HG02798 (cell line): ENCODE measurements at regions not wholly inside any gene's neighbourhood (a gene's known extent, or its start where the extent isn't known, plus 50 kb on each side); places are given as distances from the start of the nearest gene placed in this dataset.
"Not testable (repeated sequence)": the region's sequence is repeated elsewhere in the genome, so short reads cannot be mapped to it uniquely, and the experiment has no call there.

Experiments used
- ATAC-seq: cut with Tn5 transposase; IDR thresholded peaks from one replicate; pipeline ENCODE4 v1.9.1; 2021; ENCODE audit warnings: mild to moderate bottlenecking; ENCODE audit not compliant: unreplicated experiment, poor library complexity

- no peak for ATAC-seq
These were observed 692.5 kb upstream of the MIR17HG start for GRCh38 chr13:90654970-90655369.

DNA sequence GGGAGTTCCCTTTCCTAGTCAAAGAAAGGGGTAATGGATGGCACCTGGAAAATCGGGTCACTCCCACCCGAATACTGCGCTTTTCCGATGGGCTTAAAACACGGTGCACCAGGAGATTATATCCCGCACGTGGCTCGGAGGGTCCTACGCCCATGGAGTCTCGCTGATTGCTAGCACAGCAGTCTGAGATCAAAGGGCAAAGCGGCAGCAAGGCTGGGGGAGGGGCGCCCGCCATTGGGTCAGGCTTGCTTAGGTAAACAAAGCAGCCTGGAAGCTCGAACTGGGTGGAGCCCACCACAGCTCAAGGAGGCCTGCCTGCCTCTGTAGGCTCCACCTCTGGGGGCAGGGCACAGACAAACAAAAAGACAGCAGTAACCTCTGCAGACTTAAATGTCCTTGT is 683.3 kb upstream of the MIR17HG start:
- ATAC-seq = not testable (repeated sequence)

GRCh38 chr13:90673746-90674145 is 673.7 kb upstream of the MIR17HG start:
- no peak for ATAC-seq

- ATAC-seq = no peak
These were observed 672.4 kb upstream of the MIR17HG start for GRCh38 chr13:90675129-90675528.

- no peak for ATAC-seq
These were observed 666.7 kb upstream of the MIR17HG start for GRCh38 chr13:90680826-90681225.

GRCh38 chr13:90683711-90684131 is 663.8 kb upstream of the MIR17HG start:
- no peak for ATAC-seq

DNA sequence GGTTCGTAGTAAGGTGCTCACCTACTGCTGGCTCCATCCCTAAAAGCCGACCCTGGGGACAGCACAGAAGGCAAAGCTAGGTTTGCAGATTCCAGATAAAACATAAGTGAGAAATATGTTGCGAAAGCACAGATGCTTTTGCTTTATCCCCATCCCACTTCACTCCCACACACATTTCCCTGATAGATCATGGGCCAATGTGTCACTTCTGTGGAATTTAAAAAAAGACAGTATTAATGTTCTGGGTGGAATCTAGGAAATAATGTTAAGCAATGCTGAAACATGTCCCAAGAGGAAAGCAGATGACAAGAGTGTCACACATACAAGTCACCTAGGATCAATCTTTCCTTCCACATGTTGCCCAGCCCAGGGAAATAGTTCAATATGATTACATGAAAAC is 661.0 kb upstream of the MIR17HG start:
- no peak for ATAC-seq

DNA sequence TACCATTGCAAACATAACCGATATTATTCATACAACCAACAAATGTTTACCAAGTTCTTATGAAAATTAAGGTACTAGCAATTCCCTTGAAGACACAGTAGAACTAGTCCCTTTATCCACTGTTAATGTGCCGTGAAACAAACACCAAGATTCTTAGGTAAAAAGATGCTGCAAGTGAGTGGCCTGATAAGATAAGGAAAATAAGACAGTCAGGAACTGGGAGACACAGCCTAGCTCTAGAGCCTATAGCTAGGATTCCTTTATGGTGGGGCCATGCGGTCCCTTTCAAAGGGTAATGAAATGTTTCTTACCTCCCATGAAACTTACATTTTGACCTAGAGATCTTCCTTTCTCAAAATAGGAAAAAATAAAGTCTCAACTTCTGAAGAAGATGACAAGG is 658.4 kb upstream of the MIR17HG start:
- no peak for ATAC-seq

- no peak for ATAC-seq
These were observed 656.9 kb upstream of the MIR17HG start for GRCh38 chr13:90690458-90691080.

- no peak for ATAC-seq
These were observed 651.2 kb upstream of the MIR17HG start for GRCh38 chr13:90696254-90696653.

DNA sequence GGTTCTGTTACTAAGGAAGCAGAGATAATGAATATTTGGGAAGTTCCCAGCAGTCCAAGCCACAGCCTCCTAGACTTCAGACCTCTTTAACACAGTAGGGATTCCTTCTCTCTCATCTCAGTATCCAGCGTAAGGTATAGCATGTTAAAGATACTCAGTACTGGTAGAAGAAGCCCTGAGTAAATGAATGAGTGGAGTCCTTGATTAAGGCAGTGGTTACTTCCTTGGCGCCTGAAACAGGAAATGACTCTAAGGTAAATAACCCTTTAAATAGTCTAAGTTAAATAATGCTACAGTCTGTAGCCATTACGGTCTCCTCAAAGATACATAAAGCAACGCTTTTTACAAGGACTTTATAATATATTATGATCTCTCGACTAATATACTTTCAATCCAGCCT is 650.8 kb upstream of the MIR17HG start:
- no peak for ATAC-seq

DNA sequence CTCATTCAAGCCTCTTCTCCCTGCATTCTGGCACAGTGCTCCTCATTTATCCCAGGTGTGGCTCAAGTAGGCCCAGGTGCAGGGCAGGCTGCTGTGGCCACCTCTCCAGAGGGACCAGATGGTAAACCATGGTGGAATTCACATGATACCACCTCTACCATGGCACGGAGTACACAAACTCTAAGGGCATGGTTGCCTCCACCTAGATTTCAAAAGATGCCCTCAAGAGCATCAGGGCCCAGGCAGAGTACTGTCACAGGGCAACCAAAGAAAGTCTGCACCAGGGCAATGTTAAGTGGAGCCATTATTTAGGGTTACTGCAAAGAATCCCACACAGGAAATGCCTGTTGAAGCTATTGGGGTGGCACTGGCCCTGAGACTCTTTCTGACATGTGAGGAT is 647.1 kb upstream of the MIR17HG start:
- ATAC-seq = no peak

DNA sequence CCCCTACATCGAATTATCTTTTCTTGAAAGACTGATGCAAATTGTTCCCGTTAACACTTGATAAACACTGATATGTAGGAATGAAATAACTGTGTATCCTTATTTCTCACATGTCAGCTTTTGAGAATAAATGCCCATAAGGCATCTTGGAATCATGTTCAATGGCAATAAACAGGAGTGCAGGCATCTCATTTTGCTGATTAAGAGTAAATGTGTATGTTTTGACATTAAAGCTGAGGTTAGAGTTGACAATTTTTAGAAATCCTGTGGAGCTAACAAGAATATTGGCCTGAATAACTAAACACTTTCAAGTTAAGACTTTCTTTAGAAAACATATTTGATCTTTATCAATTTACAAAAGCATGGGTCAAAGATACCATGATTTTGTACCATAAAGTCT is 646.2 kb upstream of the MIR17HG start:
- no peak for ATAC-seq

DNA sequence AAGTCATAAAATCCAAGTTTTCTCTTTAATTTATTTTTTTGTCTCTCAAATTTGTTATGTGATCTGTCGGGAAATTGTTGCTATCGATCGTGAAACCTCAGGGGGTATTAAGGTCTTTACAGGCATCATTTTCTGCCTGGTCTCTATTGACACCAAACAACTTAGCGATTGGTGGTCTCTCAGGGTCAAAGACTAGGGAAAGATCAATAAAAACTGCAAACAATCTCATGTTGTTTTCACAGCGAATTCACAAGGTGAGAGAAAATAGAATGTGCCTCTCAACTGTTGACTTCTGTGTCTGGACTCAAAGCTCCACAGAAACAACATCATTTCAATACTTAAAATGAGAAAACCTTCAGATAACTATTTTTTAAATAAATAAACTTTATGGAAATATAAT is 645.4 kb upstream of the MIR17HG start:
- no peak for ATAC-seq

GRCh38 chr13:90706631-90707030 is 640.9 kb upstream of the MIR17HG start:
- no peak for ATAC-seq

DNA sequence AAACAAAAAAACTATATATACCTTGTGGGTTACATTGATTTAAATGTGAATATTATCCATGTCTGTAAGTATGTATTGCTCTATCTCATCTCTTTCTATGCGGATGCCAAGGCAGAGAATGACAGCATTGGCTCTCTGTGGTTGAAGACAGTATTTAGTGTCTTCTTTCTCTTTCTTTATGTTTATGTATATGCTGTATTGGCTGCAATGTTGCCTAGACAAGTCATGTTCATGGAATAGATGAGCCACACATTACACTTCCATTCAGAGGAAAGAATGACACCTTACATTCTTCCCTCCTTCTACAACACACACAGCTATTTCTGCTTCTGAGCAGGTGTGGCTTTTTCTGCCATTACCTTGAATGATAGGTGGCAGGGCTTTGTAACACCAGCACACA is 639.4 kb upstream of the MIR17HG start:
- ATAC-seq = no peak

DNA sequence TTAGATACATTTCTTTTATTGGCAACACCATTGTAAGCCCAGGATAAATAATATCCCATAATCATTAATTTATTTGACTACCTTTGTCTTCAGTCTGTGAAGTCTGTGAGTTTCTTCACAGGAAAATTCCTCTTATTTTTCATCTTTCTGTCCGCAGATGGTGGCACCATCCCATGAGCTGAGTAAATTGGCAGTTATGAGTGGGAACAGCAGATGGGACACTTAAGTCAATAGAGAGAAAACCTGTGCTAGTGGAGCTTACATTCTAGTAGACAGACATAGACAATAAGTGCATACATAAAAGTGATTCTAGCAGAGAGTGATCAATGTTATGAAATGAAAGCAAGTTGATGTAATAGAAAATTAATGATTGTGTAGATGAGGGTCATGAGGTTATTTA is 638.2 kb upstream of the MIR17HG start:
- no peak for ATAC-seq

- no peak for ATAC-seq
These were observed 637.2 kb upstream of the MIR17HG start for GRCh38 chr13:90710164-90710759.

DNA sequence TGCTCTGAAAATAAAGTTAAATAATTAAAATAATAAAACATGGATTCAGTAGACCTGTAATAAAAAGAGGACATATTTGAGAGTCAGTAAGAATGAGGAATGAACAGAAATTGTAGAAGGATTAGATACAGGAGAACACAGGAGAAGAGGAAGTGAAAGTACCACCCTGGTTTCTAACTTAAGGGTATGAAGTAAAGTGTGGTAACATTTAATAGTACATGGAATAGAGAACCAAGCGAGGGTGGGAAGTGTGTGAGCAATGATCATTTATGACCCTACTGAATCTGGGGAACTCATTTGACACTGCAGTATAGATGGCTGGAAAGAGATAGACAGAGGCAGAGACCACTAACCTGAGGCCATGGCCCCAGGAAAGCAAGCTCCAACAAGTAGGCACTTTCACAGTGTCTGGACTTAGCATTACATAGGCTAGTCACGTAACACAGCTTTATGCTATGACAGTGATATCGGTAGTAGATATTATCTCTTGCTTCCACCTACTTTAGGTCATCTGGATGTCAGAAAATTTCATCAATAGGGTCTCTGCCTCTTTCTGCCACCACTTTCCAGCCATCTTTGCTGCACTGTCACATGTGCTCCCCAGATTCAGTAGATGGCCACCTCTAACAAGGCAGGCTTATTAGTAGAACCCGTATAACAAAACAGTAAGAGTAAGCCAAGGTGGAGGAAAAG is 633.9 kb upstream of the MIR17HG start:
- ATAC-seq = no peak

DNA sequence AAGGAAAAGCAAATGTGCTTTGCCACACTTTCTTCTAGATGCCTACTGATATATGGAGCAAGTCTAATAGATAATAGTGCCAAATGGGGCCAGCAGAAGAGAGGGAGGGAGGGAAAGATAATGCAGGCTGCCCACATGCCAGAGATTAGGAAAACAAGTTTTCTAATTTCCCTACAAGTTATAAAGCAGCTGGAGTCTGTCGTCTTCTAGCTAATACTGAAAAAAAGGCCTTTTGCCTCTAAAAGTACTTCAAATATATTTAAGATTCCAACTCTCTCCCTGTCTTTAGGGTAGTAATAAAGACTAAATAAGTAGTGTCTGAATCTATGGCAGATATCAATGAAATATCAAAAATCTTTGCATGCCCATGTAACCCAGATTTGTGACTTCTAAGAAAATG is 632.0 kb upstream of the MIR17HG start:
- ATAC-seq = no peak

DNA sequence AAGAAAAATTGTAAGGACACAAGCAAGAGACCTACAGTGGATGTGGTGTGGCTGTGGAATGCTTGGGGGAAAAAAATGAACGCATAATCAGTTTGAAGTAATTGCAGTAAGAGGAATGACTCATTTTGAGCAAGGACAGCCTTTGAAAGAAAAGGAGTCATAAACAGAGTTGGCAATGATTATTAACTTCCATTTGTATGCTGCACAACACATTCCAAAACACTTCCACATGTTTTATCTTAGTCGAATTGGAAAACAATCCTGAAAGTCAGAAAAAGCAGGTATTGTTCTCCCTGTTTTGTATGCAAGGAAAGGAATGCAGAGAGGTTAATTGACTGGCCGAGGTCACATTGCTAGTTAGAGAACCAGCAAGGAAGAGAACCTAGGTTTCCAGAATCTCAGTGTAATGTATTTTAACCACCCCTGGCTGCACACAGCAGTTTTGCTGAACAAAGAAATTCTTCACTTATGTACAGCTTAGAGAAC is 630.0 kb upstream of the MIR17HG start:
- ATAC-seq = no peak

DNA sequence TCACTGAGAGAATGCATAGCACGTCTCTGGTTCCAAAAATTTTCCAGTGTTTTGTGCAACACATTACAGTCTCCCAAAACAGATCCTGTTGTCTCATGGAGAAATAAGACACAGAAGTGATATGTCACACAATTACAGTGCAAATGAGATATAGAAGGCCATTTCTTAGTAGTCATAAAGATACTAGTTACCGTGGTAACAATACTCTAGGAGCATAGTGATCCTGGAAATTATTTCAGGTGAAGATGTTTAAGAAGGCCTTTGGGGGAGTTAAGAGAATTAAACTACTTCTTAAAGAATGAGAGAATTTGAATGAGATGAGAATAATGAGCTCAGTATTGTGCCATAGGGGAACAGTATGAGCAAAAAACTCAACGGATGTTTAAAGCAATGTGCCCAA is 628.0 kb upstream of the MIR17HG start:
- no peak for ATAC-seq
